Esophagus (tissue), 2 donors: ENCODE measurements at regions not wholly inside any gene's neighbourhood (a gene's known extent, or its start where the extent isn't known, plus 50 kb on each side); places are given as distances from the start of the nearest gene placed in this dataset.

Source experiments
- H3K27ac ChIP-seq, 2 donors: one replicate each; pipeline ENCODE4 v1.5.1; 2013; ENCODE audit warnings: low read depth in 2 of 2, mild to moderate bottlenecking in 2 of 2, inconsistent platforms in 1 of 2, low read length in 1 of 2, moderate library complexity in 1 of 2
- H3K27me3 ChIP-seq, 2 donors: one replicate each; pipeline ENCODE4 v1.6.1; 2013; ENCODE audit warnings: low read length in 2 of 2, control low read depth in 1 of 2, mild to moderate bottlenecking in 1 of 2; ENCODE audit not compliant: insufficient read depth in 2 of 2, control insufficient read depth in 1 of 2
- H3K36me3 ChIP-seq, 2 donors: one replicate each; pipeline ENCODE4 v1.6.1; 2013; ENCODE audit warnings: low read length in 1 of 2; ENCODE audit not compliant: control insufficient read depth in 2 of 2, insufficient read depth in 2 of 2
- H3K4me1 ChIP-seq, 2 donors: one replicate each; pipeline ENCODE4 v1.6.1; 2013; ENCODE audit warnings: low read length in 1 of 2; ENCODE audit not compliant: control insufficient read depth in 2 of 2, insufficient read depth in 2 of 2
- H3K4me3 ChIP-seq, 2 donors: one replicate each; pipeline ENCODE4 v1.5.1; 2013; ENCODE audit warnings: low read length in 2 of 2, mild to moderate bottlenecking in 2 of 2, low read depth in 1 of 2, moderate library complexity in 1 of 2
- H3K9me3 ChIP-seq, 2 donors: one replicate each; pipeline ENCODE4 v1.6.1; 2013; ENCODE audit warnings: mild to moderate bottlenecking in 2 of 2, low read depth in 1 of 2, low read length in 1 of 2, moderate library complexity in 1 of 2; ENCODE audit not compliant: control insufficient read depth in 2 of 2, insufficient read depth in 1 of 2
- WGBS, 2 donors: extraction: QIAGEN DNeasy Blood & Tissue Kit; methylation state at CpG; one replicate each; pipeline ENCODE4 v1.1.7; 2013; 5-methylcytosine and 5-hydroxymethylcytosine counted together
- donor health status: healthy with polysubstance abuse.
- donor health status: Bipolar disorder and iron deficiency.

GRCh38 chr16:80018466-80018865 is 417.9 kb upstream of the MAF start:
- Histone ChIP-seq H3K27me3 (no peaks in the 10 kb centered on the region), H3K4me1 (peaks cover 0 to 3% of the 10 kb centered on the region in 2 donors), H3K9me3 (no peaks in the 10 kb centered on the region), H3K4me3 (no peak overlapping the region), H3K27ac (no peak overlapping the region), H3K36me3 (no peaks in the 10 kb centered on the region)
- WGBS, 2 donors = 65 to 66% methylated on average over 2 of the region's 2 CpGs

DNA sequence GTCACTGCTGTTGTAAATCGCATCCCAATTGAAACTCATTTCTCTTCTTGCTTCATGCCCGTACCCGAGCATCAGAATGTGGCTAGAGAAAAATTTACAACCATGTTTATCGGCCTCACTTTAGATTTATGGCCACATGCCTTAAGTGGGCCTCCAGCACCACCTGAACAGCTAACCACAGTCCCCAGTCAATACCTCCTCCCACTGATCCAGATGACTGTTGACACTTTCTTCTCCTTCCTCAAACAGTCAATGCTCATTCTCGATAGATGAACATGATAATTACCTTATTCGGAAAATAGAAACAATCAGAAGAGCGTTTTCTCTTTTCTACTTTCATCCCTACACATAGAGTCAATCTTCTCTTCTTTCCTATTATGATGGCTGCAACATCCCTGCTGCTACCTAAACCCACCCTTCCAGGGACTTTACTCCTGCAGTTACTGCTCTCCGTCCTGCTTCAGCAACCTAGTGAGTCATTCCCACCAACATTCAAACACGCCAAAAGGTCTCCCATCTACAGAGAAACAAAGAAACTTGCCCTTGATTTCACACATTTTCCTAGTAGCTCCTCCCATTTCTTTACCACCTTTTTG is 416.3 kb upstream of the MAF start:
- WGBS, 2 donors = 80 to 91% methylated on average over 9 of the region's 9 CpGs

GRCh38 chr16:80015566-80015965 is 415.0 kb upstream of the MAF start:
- Histone ChIP-seq H3K36me3 (no peaks in the 10 kb centered on the region), H3K27me3 (no peaks in the 10 kb centered on the region), H3K4me1 (no peaks in the 10 kb centered on the region), H3K4me3 (no peak overlapping the region), H3K27ac (no peak overlapping the region), H3K9me3 (no peaks in the 10 kb centered on the region)
- 74 to 78% methylated on average over 6 of the region's 6 CpGs for WGBS, 2 donors

More for the DNA sequence above, 416.3 kb upstream of the MAF start:
- H3K9me3 ChIP-seq = no peaks in the 10 kb centered on the region
- H3K36me3 ChIP-seq = no peaks in the 10 kb centered on the region
- no peaks in the 10 kb centered on the region for H3K4me1 ChIP-seq
- H3K27me3 ChIP-seq = no peaks in the 10 kb centered on the region
- H3K27ac ChIP-seq = no peak overlapping the region
- H3K4me3 ChIP-seq = no peak overlapping the region

- no peak overlapping the region for H3K4me3 ChIP-seq
- no peaks in the 10 kb centered on the region for H3K9me3 ChIP-seq
- no peaks in the 10 kb centered on the region for H3K27me3 ChIP-seq
- 34 to 48% methylated on average over 1 of the region's 1 CpG for WGBS, 2 donors
- no peaks in the 10 kb centered on the region for H3K4me1 ChIP-seq
- no peak overlapping the region for H3K27ac ChIP-seq
- H3K36me3 ChIP-seq = no peaks in the 10 kb centered on the region
These were observed 413.9 kb upstream of the MAF start for GRCh38 chr16:80014241-80014939.

DNA sequence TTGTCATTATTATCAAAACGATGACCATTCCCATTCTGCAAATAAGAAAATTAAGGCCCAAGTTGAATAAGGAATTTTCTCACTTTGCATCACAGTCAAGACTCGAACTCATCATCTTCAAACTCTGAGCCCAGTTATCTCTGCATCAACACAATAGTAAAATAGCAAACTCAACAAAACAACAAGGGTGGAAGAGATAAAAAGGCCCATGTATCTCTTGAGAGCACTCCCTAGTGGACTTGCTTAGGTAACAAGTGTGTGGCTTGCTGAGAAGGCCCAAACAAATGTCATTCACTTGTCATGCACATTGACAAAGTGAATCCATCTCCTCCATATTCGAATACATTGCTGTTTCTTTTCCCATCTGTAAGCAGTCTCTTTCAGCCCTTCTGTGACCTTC is 412.0 kb upstream of the MAF start:
- Histone ChIP-seq H3K27ac (no peak overlapping the region), H3K4me3 (no peak overlapping the region), H3K36me3 (no peaks in the 10 kb centered on the region), H3K27me3 (no peaks in the 10 kb centered on the region), H3K4me1 (no peaks in the 10 kb centered on the region), H3K9me3 (no peaks in the 10 kb centered on the region)
- WGBS, 2 donors = 72% methylated on average over 3 of the region's 3 CpGs

DNA sequence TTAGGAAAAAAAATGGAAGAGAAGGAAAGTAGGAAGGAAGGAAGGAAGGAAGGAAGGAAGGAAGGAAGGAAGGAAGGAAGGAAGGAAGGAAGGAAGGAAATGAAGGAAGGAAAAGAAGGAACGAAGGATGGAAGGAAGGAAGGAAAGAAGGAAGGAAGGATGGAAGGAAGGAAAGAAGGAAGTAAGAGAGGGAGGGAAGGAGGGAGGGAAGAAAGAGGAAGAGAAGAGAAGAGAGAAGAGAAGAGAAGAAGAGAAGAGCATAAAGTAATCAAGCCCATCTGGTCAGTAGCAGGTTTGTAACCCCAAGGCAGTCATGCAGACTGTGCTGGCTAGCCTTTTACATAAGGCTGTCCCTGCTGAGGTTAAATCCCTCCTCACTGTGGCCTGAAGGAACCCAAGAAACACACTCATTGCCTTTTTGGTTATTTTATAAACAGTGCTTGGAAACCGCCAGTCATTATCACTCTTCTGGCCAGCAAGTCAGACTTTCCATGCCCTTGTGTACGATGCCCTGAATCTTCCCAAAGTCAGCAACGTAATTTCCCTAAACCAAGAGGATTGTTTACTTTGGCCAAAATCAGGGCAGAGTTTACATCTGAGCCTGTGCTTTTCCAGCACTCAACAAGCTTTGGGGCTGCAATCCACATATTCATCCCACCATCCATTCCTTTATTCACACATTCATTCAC is 409.6 kb upstream of the MAF start:
- no peaks in the 10 kb centered on the region for H3K36me3 ChIP-seq
- H3K27me3 ChIP-seq = no peaks in the 10 kb centered on the region
- H3K4me1 ChIP-seq = peaks cover 2 to 3% of the 10 kb centered on the region in 2 donors
- H3K27ac ChIP-seq = no peak overlapping the region
- H3K9me3 ChIP-seq = no peaks in the 10 kb centered on the region
- H3K4me3 ChIP-seq = no peak overlapping the region
- WGBS, 2 donors = 45 to 69% methylated on average over 4 of the region's 4 CpGs

DNA sequence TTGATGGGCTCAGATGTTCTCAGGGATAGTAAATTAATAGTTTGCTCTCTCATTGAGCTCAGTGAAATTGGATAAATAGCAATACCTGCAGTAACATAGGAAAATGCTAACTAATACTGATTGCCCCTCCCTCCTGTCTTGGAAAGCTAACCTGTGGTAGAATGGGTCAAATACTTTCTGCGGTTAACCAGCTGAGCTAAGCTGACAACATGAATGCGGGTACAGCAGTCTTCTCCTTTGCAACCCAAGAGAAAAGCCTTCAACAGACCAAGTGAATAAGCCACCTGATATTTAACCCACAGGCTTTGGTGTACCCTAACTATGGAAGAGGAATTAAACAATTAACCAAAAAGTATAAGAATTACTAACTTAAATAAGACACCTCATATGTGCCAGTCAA is 408.3 kb upstream of the MAF start:
- 95 to 96% methylated on average over 2 of the region's 2 CpGs for WGBS, 2 donors
- no peak overlapping the region for H3K27ac ChIP-seq
- no peaks in the 10 kb centered on the region for H3K36me3 ChIP-seq
- H3K4me1 ChIP-seq = peaks cover 2 to 3% of the 10 kb centered on the region in 2 donors
- H3K9me3 ChIP-seq = no peaks in the 10 kb centered on the region
- no peak overlapping the region for H3K4me3 ChIP-seq
- no peaks in the 10 kb centered on the region for H3K27me3 ChIP-seq

- no peak overlapping the region for H3K4me3 ChIP-seq
- no peaks in the 10 kb centered on the region for H3K9me3 ChIP-seq
- H3K27ac ChIP-seq = no peak overlapping the region
- peaks cover 2 to 3% of the 10 kb centered on the region in 2 donors for H3K4me1 ChIP-seq
- H3K27me3 ChIP-seq = no peaks in the 10 kb centered on the region
- WGBS, 2 donors = 64 to 68% methylated on average over 4 of the region's 4 CpGs
- no peaks in the 10 kb centered on the region for H3K36me3 ChIP-seq
These were observed 406.7 kb upstream of the MAF start for GRCh38 chr16:80007231-80007630.

DNA sequence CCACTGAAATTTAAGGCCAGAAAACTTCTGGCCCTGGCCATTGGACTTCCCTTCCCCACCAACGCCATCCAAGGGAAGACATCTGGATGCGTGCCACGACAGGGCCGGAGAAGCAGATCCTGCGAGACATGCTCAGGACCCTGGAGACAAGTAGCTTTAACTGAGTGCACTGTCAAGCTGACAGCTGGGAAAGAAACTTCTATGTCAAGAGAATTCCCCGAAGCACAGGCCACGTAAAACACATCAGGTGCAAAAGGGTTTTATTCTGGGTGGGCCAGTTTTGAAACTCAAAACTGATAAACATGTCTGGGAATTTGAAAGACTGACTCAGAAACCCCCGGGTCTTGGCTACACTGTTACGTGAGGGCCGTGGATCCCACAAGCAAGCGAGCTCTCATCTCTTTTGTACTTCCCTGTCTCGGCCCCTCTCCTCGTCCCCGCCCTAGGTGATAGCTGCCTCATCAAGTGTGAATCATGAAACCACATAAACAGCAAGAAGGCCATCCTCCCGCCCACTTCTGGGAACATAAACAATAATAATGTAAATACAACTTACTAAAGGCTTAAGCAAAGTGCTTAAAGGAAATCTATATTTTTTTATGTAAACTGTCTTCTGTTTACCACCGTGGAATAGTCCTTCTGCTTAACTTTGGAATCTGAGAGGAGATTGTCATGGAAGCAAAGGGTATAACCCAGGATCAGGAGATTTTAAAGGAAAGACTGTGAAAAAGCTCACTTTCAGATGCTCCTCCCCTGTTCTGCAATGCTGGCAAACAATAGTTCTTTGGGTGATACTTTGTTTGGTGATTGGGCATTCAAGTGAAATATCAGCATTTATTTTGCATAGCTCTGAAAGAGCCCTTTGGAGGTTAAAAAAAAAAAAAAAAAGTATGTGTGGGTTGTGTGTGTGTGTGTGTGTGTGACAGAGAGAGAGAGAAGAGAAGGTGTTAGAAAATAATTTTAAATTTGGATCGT is 406.0 kb upstream of the MAF start:
- no peaks in the 10 kb centered on the region for H3K9me3 ChIP-seq
- peaks cover 2 to 3% of the 10 kb centered on the region in 2 donors for H3K4me1 ChIP-seq
- H3K4me3 ChIP-seq = no peak overlapping the region
- peak overlapping the region; percentile 45 to 74 for H3K27ac ChIP-seq
- no peaks in the 10 kb centered on the region for H3K27me3 ChIP-seq
- WGBS, 2 donors = 53 to 64% methylated on average over 16 to 17 of the region's 17 CpGs
- no peaks in the 10 kb centered on the region for H3K36me3 ChIP-seq
